Activated T-helper 1 cell treated with anti-CD3 and anti-CD28 coated beads, Interleukin-12 subunit alpha, Interleukin-12 subunit beta, Interleukin-2, Interleukin-4 antibody, amounts not matched to agents 30 ng/mL and 10 ng/mL and 1 ng/mL, durations not matched to agents 14 hours and 24 hours and 36 hours (primary cell): ENCODE measurements at regions not wholly inside any gene's neighbourhood (a gene's known extent, or its start where the extent isn't known, plus 50 kb on each side); places are given as distances from the start of the nearest gene placed in this dataset.

Experiments used
- DNase-seq: peaks from one replicate; pipeline ENCODE4 v3.0.0; 2021; ENCODE audit warnings: low spot score
- H3K27ac Mint-ChIP-seq: one replicate; pipeline ENCODE4 v1.8.0; 2021; ENCODE audit warnings: mild to moderate bottlenecking, mixed read lengths
- H3K27me3 Mint-ChIP-seq: one replicate; pipeline ENCODE4 v1.8.0; 2022; ENCODE audit warnings: mild to moderate bottlenecking, moderate library complexity, mixed read lengths; ENCODE audit not compliant: insufficient read depth
- H3K36me3 Mint-ChIP-seq: one replicate; pipeline ENCODE4 v1.8.0; 2021; ENCODE audit warnings: low read depth, mixed read lengths
- H3K4me1 Mint-ChIP-seq: one replicate; pipeline ENCODE4 v1.8.0; 2021; ENCODE audit warnings: low read depth, mixed read lengths
- H3K4me3 Mint-ChIP-seq: one replicate; pipeline ENCODE4 v1.8.0; 2021; ENCODE audit warnings: mild to moderate bottlenecking, moderate library complexity, mixed read lengths
- H3K9me3 Mint-ChIP-seq: one replicate; pipeline ENCODE4 v1.8.0; 2021; ENCODE audit warnings: mixed read lengths
- intact Hi-C: fragments of 100-400 bp; cut with micrococcal nuclease; formaldehyde crosslinking; loops from one replicate; pipeline ENCODE4 v1.15.1; 2024

DNA sequence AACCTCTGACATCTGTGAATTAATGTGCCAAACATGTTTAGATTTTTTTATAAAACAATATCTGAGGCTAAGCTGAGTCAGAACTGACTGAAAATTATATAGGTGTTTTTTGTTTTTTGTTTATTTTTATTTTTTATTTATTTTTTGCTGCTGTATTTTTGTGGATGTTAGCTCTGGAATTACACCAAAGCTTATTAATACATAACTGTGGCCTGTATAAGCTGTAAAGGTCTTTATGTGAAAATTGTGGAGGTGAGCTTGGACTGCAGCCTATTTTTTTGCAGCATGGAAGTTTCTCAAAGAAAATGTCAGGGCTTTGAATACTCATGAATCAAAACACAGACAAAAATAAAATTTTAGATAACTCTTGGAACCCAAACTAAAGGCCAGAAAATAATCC is 199.8 kb downstream of the CHRM3 start:
- no peak for DNase-seq
- Mint-ChIP-seq H3K27me3 (peaks cover 2% of the 10 kb centered on the region), H3K27ac (no peak overlapping the region), H3K9me3 (no peaks in the 10 kb centered on the region), H3K4me1 (peaks cover 6% of the 10 kb centered on the region), H3K4me3 (no peak overlapping the region), H3K36me3 (no peaks in the 10 kb centered on the region)
- intact Hi-C loops, result loop anchor here (5.0 kb wide), 1 partner anchor 311 kb away; no protein-coding TSS in a partner anchor

DNA sequence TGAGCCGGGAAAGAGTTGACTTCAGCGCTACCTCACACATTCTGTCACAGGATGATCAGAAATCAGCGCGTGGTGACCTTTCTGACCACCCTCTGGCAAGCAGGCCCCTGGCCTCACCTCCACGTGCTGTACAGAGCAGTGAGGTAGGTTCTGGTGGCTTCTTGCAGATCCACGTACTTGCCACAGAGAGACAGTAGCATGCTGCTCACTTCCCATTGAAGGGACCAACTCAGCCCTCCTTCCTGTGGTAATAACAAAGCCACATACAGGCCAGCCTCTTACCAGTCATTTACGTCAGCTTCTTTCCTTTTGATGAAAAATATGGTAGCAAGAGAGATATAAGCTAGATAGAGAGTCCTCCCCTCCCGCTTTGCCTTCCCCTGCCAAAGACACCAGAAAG is 200.7 kb downstream of the CHRM3 start:
- Mint-ChIP-seq H3K27me3 (peaks cover 2% of the 10 kb centered on the region), H3K27ac (no peak overlapping the region), H3K4me3 (no peak overlapping the region), H3K9me3 (no peaks in the 10 kb centered on the region), H3K36me3 (no peaks in the 10 kb centered on the region), H3K4me1 (peaks cover 6% of the 10 kb centered on the region)
- intact Hi-C loops, result loop anchor here (5.0 kb wide), 1 partner anchor 310 kb away; no protein-coding TSS in a partner anchor
- DNase-seq, result peak; percentile 5

DNA sequence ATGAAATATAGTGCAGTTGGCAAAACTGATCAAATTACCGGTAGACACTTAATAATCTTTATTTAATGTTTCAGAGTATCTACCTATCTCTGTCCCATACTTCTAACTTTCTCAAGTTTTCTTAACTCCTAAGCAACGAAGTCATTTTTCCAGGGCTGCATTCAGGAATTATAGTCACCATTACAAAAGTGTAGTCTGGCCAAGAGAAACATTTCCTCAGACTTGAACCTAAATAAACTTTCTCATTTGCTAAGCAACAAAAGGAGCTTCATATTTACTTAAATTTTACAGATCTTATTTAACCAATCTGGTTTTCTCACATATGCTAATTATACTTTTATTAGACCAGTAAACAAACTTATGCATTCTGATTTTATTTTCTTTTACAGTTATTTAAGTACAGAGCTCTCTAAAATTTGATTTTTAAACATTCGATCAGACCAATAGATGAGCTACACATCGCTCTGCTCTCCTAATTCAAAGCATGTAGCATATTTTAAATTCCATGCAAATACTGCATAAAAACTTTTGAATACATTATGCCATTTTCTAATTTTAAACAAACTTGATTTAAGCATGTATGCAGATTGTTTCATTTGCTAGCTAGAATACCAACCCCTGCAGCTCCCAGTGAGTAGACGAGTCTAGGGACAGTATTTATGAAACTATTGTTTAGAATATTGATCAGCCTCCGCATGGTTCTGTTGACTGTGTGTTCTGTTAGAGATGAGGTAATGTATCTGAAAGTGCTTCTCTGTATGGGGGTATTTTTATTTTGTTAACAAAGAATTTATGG is 201.4 kb downstream of the CHRM3 start:
- Mint-ChIP-seq H3K27ac (no peak overlapping the region), H3K4me1 (peaks cover 6% of the 10 kb centered on the region), H3K27me3 (peaks cover 2% of the 10 kb centered on the region), H3K4me3 (no peak overlapping the region), H3K36me3 (no peaks in the 10 kb centered on the region), H3K9me3 (no peaks in the 10 kb centered on the region)
- intact Hi-C loops, result loop anchor here (5.0 kb wide), 1 partner anchor 310 kb away; no protein-coding TSS in a partner anchor
- DNase-seq, result no peak

DNA sequence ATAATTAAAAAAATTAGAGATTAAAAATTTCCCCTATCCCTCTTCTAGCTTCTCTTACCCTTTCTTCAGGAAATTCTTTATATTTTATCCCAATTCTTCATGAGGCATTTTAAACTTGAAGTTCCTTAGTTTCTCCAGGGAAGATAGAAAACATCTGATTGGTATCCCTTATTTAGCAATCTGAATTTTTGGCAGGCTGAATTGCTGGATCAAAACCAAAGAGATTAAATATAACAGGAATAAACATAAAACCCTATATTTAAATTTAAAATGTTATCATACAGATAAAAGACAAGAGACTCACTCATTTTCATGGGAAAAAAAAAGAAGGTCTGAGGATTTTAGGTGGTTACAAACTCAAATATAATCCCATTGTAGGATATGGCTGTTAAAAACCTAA is 204.2 kb downstream of the CHRM3 start:
- intact Hi-C loops, result no loop called here
- Mint-ChIP-seq H3K9me3 (no peaks in the 10 kb centered on the region), H3K4me3 (no peak overlapping the region)

DNA sequence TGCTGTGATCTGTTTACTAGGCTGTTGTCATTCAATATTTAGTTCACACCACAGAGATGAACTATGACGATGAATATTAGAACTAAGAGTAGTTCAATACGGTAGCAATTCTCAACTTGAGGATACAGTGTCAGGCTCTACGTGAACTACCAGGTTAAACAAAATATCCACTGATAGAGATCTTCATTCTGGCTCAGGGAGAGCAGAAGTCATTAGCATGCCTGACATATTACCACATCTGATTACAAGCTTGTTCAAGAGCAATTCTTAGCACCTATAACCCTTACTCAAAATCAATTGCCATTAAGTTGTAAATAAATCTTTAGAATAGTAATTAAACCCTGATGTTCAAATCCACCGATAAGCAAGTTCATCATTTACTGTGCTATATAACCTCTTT is 207.2 kb downstream of the CHRM3 start:
- intact Hi-C loops, result no loop called here
- no peak overlapping the region for H3K27ac Mint-ChIP-seq
- no peak for DNase-seq
- no peaks in the 10 kb centered on the region for H3K27me3 Mint-ChIP-seq
- no peaks in the 10 kb centered on the region for H3K9me3 Mint-ChIP-seq
- no peak overlapping the region for H3K4me3 Mint-ChIP-seq
- no peaks in the 10 kb centered on the region for H3K36me3 Mint-ChIP-seq
- H3K4me1 Mint-ChIP-seq, result no peaks in the 10 kb centered on the region

More for the DNA sequence above, 204.2 kb downstream of the CHRM3 start:
- Mint-ChIP-seq H3K4me1 (peaks cover 6% of the 10 kb centered on the region), H3K27ac (no peak overlapping the region), H3K27me3 (peaks cover 2% of the 10 kb centered on the region), H3K36me3 (no peaks in the 10 kb centered on the region)
- no peak for DNase-seq

DNA sequence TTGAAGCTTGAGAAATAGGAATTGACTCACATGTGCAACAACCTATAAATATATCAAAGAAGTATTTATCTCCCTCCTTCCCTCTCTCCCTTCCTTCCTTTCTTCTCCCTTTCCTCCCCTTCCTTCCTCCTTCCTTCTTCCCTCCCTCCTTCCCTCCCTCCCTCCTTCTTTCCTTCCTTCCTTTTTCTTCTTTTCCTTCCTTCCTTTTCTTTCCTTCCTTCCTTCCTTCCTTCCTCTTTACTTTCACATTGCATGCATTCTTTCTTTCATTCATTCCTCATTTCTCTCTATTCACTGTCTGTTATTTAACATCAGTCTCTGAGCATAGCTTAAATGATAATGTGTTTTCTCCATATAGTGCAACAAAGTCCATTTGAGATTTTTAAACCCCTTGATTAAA is 214.2 kb downstream of the CHRM3 start:
- DNase-seq, result no peak
- no peak overlapping the region for H3K27ac Mint-ChIP-seq
- H3K36me3 Mint-ChIP-seq, result no peaks in the 10 kb centered on the region

DNA sequence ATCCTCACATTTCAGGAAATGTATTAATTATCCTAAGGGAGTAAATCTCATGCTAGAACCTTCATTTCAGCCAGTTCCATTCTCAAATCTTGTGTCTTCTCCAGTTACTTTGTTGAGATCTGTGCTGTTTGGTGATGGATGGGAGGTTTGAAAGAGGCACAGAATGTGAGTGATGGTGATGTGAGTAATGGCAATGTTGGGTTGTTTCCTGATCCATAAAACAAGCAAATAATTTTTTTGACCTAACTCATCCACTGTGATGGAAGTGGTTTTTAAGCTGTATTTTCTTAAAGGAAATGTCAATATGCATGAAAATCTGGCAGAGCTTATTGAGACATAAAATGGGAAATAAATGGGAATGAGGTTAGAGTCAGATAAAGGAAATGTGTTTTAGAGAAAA is 214.7 kb downstream of the CHRM3 start:
- Mint-ChIP-seq H3K4me3 (no peak overlapping the region), H3K4me1 (no peaks in the 10 kb centered on the region)
- DNase-seq, result no peak

More for the DNA sequence above, 214.2 kb downstream of the CHRM3 start:
- H3K9me3 Mint-ChIP-seq, result no peaks in the 10 kb centered on the region
- no peaks in the 10 kb centered on the region for H3K27me3 Mint-ChIP-seq
- intact Hi-C loops, result no loop called here
- H3K4me1 Mint-ChIP-seq, result no peaks in the 10 kb centered on the region
- no peak overlapping the region for H3K4me3 Mint-ChIP-seq

DNA sequence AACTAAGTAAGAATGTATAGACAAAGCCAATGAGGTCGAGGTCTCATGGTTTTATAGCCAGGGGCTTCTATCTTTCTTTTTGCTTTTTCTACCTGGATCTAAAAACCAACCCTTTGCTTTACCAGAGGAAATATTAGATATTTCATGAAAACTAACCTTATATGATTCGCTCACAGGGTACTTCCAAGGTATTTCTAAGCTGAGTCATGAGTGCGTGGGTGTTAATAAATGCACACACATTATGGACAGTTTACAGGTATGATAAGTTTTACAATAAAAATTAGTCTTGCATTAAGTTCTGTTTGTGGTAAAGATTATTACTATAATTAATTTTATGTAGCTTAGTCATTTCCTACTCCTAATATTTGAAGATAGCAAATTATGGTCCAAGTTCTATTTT is 217.2 kb downstream of the CHRM3 start:
- Mint-ChIP-seq H3K36me3 (no peaks in the 10 kb centered on the region), H3K27ac (no peak overlapping the region), H3K27me3 (peaks cover 2% of the 10 kb centered on the region), H3K9me3 (no peaks in the 10 kb centered on the region), H3K4me1 (no peaks in the 10 kb centered on the region), H3K4me3 (no peak overlapping the region)
- intact Hi-C loops, result no loop called here
- DNase-seq, result no peak

More for the DNA sequence above, 214.7 kb downstream of the CHRM3 start:
- no peak overlapping the region for H3K27ac Mint-ChIP-seq
- no peaks in the 10 kb centered on the region for H3K27me3 Mint-ChIP-seq
- no peaks in the 10 kb centered on the region for H3K9me3 Mint-ChIP-seq
- intact Hi-C loops, result no loop called here
- no peaks in the 10 kb centered on the region for H3K36me3 Mint-ChIP-seq

DNA sequence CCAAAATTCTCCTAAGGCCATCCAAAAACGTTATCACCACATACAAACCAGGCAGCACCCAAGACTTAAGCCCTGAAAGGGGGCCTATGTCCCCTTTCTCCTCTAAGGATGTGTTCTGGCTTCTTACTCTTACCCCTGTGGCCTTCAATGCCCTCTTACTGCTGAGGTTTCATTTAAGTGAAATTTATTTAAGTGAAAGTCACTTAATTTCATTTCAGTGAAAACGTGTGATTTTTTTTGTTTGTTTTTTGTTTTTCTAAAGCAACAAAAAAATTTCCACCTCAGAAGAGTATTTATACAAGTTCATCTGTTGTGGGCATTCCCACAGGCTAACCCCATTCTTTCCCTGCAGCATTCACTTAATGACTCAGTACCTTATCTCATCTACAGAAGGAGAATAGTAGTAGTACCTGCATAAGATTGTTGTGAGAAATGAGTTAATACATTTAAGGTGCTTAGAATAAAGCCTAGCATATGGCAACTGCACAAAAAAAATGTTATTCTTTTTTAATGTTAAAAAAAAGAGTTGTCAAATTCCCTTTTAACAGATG is 220.6 kb downstream of the CHRM3 start:
- intact Hi-C loops, result no loop called here
- Mint-ChIP-seq H3K4me3 (no peak overlapping the region), H3K27ac (no peak overlapping the region), H3K36me3 (no peaks in the 10 kb centered on the region), H3K27me3 (peaks cover 2% of the 10 kb centered on the region), H3K4me1 (no peaks in the 10 kb centered on the region), H3K9me3 (no peaks in the 10 kb centered on the region)
- no peak for DNase-seq

DNA sequence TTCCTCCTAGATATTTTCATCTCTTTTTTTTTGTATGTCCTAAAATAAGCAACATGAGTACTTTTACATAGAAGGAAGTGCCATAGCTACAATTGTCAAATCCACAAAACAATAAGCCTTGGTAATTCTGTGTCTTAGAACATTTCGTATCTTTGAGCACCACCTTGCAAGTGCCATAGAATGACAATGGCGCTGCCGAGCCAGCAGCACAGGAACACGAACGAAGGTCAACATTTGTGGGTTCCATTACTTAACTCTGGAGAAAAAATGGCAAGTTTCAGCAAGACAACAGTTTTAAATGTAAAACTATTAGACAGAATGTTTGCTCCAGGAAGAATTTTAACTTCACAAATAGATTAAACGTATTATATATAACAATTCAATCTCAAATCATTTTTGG is 222.1 kb downstream of the CHRM3 start:
- Mint-ChIP-seq H3K4me1 (no peaks in the 10 kb centered on the region), H3K36me3 (no peaks in the 10 kb centered on the region), H3K27me3 (peaks cover 2% of the 10 kb centered on the region), H3K4me3 (no peak overlapping the region), H3K9me3 (no peaks in the 10 kb centered on the region), H3K27ac (no peak overlapping the region)
- no peak for DNase-seq
- intact Hi-C loops, result no loop called here

DNA sequence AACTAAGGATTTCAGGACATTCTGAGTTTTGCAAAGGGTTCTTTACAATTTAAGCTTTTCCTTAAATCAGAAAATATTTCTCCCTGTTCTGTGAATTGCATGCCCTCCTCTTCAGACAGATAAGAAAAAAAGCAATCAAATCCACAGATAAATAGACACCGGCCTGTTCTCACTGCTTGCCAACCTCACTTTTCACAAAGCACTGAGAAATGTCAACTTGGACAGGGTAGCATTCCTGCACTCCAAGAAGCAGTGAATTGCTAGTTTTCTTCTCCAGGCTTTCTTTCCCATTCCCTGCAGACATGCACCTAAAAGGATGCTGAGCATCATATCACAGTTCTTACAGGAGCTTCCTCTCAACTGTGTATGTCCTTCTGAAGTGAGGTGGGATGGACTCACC is 226.0 kb downstream of the CHRM3 start:
- Mint-ChIP-seq H3K27ac (no peak overlapping the region), H3K4me1 (no peaks in the 10 kb centered on the region), H3K36me3 (no peaks in the 10 kb centered on the region), H3K9me3 (no peaks in the 10 kb centered on the region), H3K4me3 (no peak overlapping the region), H3K27me3 (peaks cover 4% of the 10 kb centered on the region)
- no peak for DNase-seq
- intact Hi-C loops, result no loop called here

DNA sequence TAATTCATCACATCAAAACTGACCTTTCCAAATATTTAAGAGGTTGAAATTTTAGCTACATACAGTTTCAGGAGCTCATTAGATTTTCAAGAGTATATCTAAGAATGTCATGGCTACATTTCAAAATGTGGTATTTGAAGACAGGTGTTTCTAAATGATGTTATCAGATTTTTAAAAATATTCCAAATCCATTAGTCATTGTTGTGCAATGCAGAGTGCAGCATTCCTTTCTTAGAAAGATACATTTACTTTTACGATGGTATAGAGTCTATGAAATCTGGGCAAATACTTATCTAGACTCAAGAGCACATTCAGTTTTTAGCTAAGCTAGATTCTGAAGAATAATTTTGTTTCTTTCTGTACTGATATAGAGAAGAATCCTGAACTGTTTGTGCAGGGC is 230.3 kb downstream of the CHRM3 start:
- Mint-ChIP-seq H3K27ac (no peak overlapping the region), H3K36me3 (no peaks in the 10 kb centered on the region), H3K4me3 (no peak overlapping the region), H3K4me1 (no peaks in the 10 kb centered on the region), H3K27me3 (peaks cover 2% of the 10 kb centered on the region), H3K9me3 (no peaks in the 10 kb centered on the region)
- intact Hi-C loops, result no loop called here
- DNase-seq, result no peak

DNA sequence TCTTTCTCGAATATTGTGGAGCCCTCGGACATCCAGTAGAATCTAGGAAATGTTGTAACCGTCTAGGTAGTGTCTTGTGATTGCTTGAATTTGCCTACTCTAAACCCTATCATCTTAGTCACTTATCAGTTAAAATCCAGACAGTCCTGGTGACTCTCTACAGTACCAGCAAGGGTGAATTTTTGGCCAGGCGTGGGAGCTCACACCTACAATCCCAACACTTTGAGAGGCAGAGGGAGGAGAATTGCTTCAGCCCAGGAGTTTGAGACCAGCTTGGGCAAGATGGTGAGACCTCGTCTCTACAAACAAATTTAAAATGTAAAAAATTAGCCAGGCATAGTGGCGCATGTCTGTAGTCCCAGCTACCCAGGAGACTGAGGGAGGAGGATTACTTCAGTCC is 230.9 kb downstream of the CHRM3 start:
- Mint-ChIP-seq H3K4me3 (no peak overlapping the region), H3K36me3 (no peaks in the 10 kb centered on the region), H3K27ac (no peak overlapping the region), H3K9me3 (no peaks in the 10 kb centered on the region), H3K4me1 (no peaks in the 10 kb centered on the region), H3K27me3 (peaks cover 2% of the 10 kb centered on the region)
- DNase-seq, result no peak
- intact Hi-C loops, result no loop called here
